ENCODE measurements at regions not wholly inside any gene's neighbourhood (a gene's known extent, or its start where the extent isn't known, plus 50 kb on each side); places are given as distances from the start of the nearest gene placed in this dataset.

DNA sequence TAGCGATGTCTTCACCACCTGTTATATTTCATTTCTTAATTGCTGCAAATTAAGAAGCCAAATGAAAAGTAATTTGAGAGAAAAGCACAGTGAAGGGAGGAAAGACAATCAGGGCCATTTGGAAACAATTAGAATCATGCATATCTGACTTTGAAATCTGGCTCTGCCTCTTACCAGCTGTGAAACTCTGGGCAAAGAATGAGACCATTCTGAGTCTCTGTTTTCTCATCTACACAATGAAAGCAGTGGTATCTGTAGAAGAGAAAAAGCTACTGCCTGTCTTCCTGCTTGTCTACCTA, 334.5 kb upstream of the CYRIA start:
- CTCF ChIA-PET = no interaction called here
- POLR2A ChIA-PET = no interaction called here
- DNase-seq (ENCODE audit: extremely low spot score) = no peak
- TF ChIP-seq, protein P1, sequence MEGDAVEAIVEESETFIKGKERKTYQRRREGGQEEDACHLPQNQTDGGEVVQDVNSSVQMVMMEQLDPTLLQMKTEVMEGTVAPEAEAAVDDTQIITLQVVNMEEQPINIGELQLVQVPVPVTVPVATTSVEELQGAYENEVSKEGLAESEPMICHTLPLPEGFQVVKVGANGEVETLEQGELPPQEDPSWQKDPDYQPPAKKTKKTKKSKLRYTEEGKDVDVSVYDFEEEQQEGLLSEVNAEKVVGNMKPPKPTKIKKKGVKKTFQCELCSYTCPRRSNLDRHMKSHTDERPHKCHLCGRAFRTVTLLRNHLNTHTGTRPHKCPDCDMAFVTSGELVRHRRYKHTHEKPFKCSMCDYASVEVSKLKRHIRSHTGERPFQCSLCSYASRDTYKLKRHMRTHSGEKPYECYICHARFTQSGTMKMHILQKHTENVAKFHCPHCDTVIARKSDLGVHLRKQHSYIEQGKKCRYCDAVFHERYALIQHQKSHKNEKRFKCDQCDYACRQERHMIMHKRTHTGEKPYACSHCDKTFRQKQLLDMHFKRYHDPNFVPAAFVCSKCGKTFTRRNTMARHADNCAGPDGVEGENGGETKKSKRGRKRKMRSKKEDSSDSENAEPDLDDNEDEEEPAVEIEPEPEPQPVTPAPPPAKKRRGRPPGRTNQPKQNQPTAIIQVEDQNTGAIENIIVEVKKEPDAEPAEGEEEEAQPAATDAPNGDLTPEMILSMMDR (IDR thresholded peaks at IDR 0.05; ENCODE audit: control extremely low read depth, extremely low read depth, low read depth, missing control alignments) = no peak

DNA sequence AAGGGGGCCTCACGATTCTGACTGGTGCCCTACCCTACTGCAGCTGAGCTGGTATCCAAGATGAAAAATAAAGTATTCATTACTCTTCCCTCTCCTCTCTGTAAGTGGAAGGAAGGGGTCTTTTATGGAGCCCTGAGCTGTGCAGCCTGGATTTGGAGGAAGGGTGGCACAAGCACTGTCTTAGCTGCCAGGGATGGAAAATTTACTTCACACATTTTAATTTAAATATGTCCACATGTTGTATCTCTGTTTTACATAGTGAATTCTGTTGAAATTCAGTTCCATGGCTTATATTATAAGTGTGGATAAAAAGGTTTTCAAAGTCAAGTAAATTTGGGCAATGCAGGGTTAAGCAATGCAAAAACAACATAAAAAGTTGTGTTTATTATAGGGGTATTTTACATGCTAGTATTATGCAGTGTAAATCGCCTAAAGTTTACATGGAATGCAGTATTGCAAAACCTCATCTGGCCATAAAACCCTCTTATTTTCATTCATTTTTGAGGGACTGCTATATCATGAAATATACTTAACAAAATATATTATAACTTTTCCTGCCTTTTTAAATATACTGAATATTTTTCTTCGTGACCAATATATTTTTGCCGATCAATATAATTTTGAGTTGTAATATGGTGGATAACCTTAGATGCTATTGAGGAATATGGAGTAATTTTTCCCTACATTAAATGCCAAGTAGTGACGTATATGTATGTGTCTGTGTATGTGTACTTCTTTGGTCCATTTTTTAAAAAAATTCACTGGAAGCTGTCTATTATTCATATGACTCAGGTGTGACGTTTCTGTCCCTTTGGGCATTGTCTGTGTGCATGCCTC, 333.9 kb upstream of the CYRIA start:
- POLR2A ChIA-PET = no interaction called here
- TF ChIP-seq, protein P1 (IDR thresholded peaks at IDR 0.05; ENCODE audit: control extremely low read depth, extremely low read depth, low read depth, missing control alignments) = no peak
- CTCF ChIA-PET = interaction anchor here (1.1 to 1.2 kb wide), 2 partner anchors 9 to 11 kb away, joined by 3 read pairs; no protein-coding TSS in a partner anchor
- no peak for DNase-seq (ENCODE audit: extremely low spot score)

DNA sequence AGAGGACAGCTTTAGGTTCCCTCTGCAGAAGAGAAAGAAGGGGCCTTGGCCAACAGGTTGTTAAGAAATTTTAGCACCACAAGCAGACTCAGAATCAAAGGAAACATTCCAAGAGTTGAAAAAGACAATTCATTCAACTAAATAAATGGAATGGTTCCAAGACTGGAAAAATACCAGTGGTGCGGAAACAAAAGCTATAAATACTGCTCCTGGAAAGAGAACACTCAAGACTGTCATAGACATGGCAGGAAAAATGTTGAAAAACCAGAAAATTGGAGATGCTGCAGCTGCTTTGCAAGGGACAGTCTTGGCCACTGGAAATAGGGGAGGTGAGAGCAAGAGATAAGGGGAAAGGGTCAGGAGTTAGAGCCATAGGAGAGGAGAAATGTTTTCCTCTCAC, 312.7 kb upstream of the CYRIA start:
- TF ChIP-seq, protein P1 (IDR thresholded peaks at IDR 0.05; ENCODE audit: control extremely low read depth, extremely low read depth, low read depth, missing control alignments) = no peak
- no peak for DNase-seq (ENCODE audit: extremely low spot score)
- CTCF ChIA-PET = no interaction called here
- POLR2A ChIA-PET = no interaction called here

DNA sequence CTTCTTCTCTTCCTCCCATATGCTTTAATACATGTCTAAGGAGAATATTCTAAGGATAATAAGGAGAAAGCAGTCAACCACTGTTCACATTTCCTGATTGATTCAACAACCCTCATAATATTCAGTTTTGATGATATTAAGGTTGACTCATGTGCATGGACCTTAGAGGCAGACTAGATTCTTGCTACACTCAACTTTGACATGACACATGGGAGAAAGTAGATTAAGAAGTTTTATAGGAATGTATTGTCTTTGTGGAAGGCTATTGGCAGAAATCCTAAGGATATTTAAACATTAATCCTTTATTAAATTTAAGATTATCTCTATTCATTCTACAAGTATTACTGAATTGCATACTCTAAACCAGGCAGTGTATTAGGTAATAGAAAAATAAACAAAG, 309.1 kb upstream of the CYRIA start:
- CTCF ChIA-PET = interaction anchor here (1.5 to 1.9 kb wide), 2 partner anchors 12 to 14 kb away, joined by 3 to 4 read pairs; no protein-coding TSS in a partner anchor
- DNase-seq (ENCODE audit: extremely low spot score) = no peak
- POLR2A ChIA-PET = no interaction called here
- TF ChIP-seq, protein P1 (IDR thresholded peaks at IDR 0.05; ENCODE audit: control extremely low read depth, extremely low read depth, low read depth, missing control alignments) = no peak

DNA sequence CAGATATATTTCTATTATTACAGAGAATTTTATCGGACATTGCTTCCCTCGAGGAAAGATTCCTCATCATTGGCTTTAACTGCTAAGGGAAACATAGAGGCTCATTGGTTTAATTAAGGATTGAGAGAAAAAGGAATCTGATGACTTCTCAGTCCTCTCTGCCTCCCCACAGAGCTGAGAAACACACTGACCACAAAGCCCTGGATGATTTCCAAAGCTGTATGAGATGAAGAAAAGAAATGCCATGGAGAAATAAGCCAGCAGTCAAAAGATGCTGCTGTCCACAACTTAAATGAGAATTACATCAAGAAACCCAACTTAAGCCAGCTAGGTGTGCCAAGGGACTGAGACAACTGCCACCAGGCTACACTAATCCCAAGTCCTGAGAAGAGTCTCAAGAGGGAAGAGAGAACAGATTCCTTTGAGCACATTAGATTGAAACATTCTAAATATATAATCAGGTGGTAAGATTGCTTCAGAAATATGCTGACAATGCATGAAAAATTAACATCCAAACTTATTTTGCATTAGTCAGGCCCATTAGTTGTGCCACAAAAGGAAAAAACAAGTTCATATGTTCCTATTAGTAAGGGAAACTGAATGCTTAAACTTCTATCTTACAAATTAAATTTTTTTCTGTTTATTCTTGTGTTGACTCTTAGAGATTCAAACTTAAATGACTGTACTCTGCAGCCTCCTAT, 308.1 kb upstream of the CYRIA start:
- CTCF ChIA-PET = interaction anchor here (1.9 kb wide), 1 partner anchor 13 kb away, joined by 4 read pairs; no protein-coding TSS in a partner anchor
- POLR2A ChIA-PET = no interaction called here
- TF ChIP-seq, protein P1 (IDR thresholded peaks at IDR 0.05; ENCODE audit: control extremely low read depth, extremely low read depth, low read depth, missing control alignments) = no peak
- DNase-seq (ENCODE audit: extremely low spot score) = no peak

DNA sequence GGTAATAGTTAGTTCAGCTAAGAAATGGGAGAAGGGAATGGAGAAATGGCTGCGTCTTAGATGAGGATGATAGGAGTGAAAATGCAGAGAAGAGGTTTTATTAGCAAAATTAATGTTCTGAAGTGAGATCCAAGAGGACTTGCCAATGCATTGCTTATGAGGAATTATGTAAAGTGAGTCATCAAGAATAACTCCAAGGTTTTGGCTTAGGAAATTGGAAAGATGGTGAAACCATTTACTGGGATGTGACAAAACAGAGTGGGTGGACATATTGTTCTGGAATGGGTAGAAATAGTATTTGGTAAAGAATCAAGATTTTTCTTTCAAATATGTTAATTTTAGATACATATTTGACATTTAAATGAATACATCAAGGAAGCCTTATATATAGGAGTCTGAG, 306.6 kb upstream of the CYRIA start:
- ChIA-PET CTCF (interaction anchor here (0.8 kb wide), 1 partner anchor 33 kb away, joined by 3 read pairs; no protein-coding TSS in a partner anchor), POLR2A (no interaction called here)
- no peak for DNase-seq (ENCODE audit: extremely low spot score)
- TF ChIP-seq, protein P1 (IDR thresholded peaks at IDR 0.05; ENCODE audit: control extremely low read depth, extremely low read depth, low read depth, missing control alignments) = no peak

Measured in GM10248 (cell line).